ENCODE measurements at regions not wholly inside any gene's neighbourhood (a gene's known extent, or its start where the extent isn't known, plus 50 kb on each side); places are given as distances from the start of the nearest gene placed in this dataset.
"Not testable (repeated sequence)": the region's sequence is repeated elsewhere in the genome, so short reads cannot be mapped to it uniquely, and the experiment has no call there.

- DNase-seq (ENCODE audit: low read depth in 2 of 3, low spot score in 2 of 3): no peak
Observed at GRCh38 chr4:71081192-71081591, 87.7 kb downstream of the DCK start.

GRCh38 chr4:71093745-71094144 is 100.3 kb downstream of the DCK start:
- no peak for DNase-seq (ENCODE audit: low read depth in 2 of 3, low spot score in 2 of 3)

GRCh38 chr4:71094201-71094600 is 100.8 kb downstream of the DCK start:
- no peak for DNase-seq (ENCODE audit: low read depth in 2 of 3, low spot score in 2 of 3)

GRCh38 chr4:71095141-71095540 is 101.7 kb downstream of the DCK start:
- no peak for DNase-seq (ENCODE audit: low read depth in 2 of 3, low spot score in 2 of 3)

GRCh38 chr4:71095545-71095944 is 102.1 kb downstream of the DCK start:
- no peak for DNase-seq (ENCODE audit: low read depth in 2 of 3, low spot score in 2 of 3)

- no peak for DNase-seq (ENCODE audit: low read depth in 2 of 3, low spot score in 2 of 3)
Observed at GRCh38 chr4:71107726-71108125, 114.3 kb downstream of the DCK start.

- DNase-seq (ENCODE audit: low read depth in 2 of 3, low spot score in 2 of 3): no peak
Observed at GRCh38 chr4:71110499-71110898, 117.0 kb downstream of the DCK start.

- DNase-seq (ENCODE audit: low read depth in 2 of 3, low spot score in 2 of 3): not testable (repeated sequence)
Observed at GRCh38 chr4:71111133-71111532, 117.7 kb downstream of the DCK start.

- no peak for DNase-seq (ENCODE audit: low read depth in 2 of 3, low spot score in 2 of 3)
Observed at GRCh38 chr4:71113294-71113693, 119.8 kb downstream of the DCK start.

- DNase-seq (ENCODE audit: low read depth in 2 of 3, low spot score in 2 of 3): no peak
Observed at GRCh38 chr4:71120831-71121524, 127.5 kb downstream of the DCK start.

- no peak for DNase-seq (ENCODE audit: low read depth in 2 of 3, low spot score in 2 of 3)
Observed at GRCh38 chr4:71123951-71124350, 130.5 kb downstream of the DCK start.

- DNase-seq (ENCODE audit: low read depth in 2 of 3, low spot score in 2 of 3): no peak
Observed at GRCh38 chr4:71125137-71125536, 131.7 kb downstream of the DCK start.

GRCh38 chr4:71126719-71127118 is 133.3 kb downstream of the DCK start:
- DNase-seq (ENCODE audit: low read depth in 2 of 3, low spot score in 2 of 3): no peak

GRCh38 chr4:71130827-71131603 is 137.6 kb downstream of the DCK start:
- no peak for DNase-seq (ENCODE audit: low read depth in 2 of 3, low spot score in 2 of 3)

- no peak for DNase-seq (ENCODE audit: low read depth in 2 of 3, low spot score in 2 of 3)
Observed at GRCh38 chr4:71132486-71132885, 139.0 kb downstream of the DCK start.

- DNase-seq (ENCODE audit: low read depth in 2 of 3, low spot score in 2 of 3): no peak
Observed at GRCh38 chr4:71133491-71133890, 140.0 kb downstream of the DCK start.

GRCh38 chr4:71136071-71136470 is 142.6 kb downstream of the DCK start:
- no peak for DNase-seq (ENCODE audit: low read depth in 2 of 3, low spot score in 2 of 3)

GRCh38 chr4:71138007-71138615 is 144.7 kb downstream of the DCK start:
- DNase-seq (ENCODE audit: low read depth in 2 of 3, low spot score in 2 of 3): no peak

- DNase-seq (ENCODE audit: low read depth in 2 of 3, low spot score in 2 of 3): no peak
Observed at GRCh38 chr4:71140563-71140962, 147.1 kb downstream of the DCK start.

- DNase-seq (ENCODE audit: low read depth in 2 of 3, low spot score in 2 of 3): no peak
Observed at GRCh38 chr4:71141125-71141524, 147.7 kb downstream of the DCK start.

GRCh38 chr4:71147261-71147660 is 153.8 kb downstream of the DCK start:
- DNase-seq (ENCODE audit: low read depth in 2 of 3, low spot score in 2 of 3): no peak

GRCh38 chr4:71148545-71148944 is 155.1 kb downstream of the DCK start:
- no peak for DNase-seq (ENCODE audit: low read depth in 2 of 3, low spot score in 2 of 3)
